ENCODE measurements at regions not wholly inside any gene's neighbourhood (a gene's known extent, or its start where the extent isn't known, plus 50 kb on each side); places are given as distances from the start of the nearest gene placed in this dataset.

- H3K27ac ChIP-seq (ENCODE audit: control insufficient read depth, insufficient read depth) = no peak overlapping the region
- no peak overlapping the region for H3K4me3 ChIP-seq
- WGBS (ENCODE audit: insufficient coverage, insufficient replicate concordance, low lambda C conversion rate, missing lambda C conversion rate) = 17% methylated on average over 2 of the region's 2 CpGs
- ATAC-seq (no peak), FAIRE-seq (no peak), DNase-seq (ENCODE audit: low read depth, low spot score) (no peak)
- TF ChIP-seq IKZF1 (conservative IDR thresholded peaks at IDR 0.05) = no peak
- TF ChIP-seq E2F8 (IDR thresholded peaks at IDR 0.05; ENCODE audit: low read depth, partially characterized antibody) = no peak
- no peak for TF ChIP-seq CREM (IDR thresholded peaks at IDR 0.05; ENCODE audit: low read depth)
- RAD21 ChIA-PET (ENCODE audit: unreplicated experiment) = no interaction called here
- no TSS peak for BruUV-seq (replicated peaks)
- SMC1A ChIA-PET (ENCODE audit: uncharacterized antibody, unreplicated experiment) = no interaction called here
- CTCF ChIA-PET = no interaction called here
- H4K20me1 ChIP-seq (ENCODE audit: control insufficient read depth, insufficient read depth) = no peaks in the 10 kb centered on the region
- no peaks in the 10 kb centered on the region for H3K36me3 ChIP-seq (ENCODE audit: control insufficient read depth in 2 of 2, insufficient read depth in 2 of 2, low read length in 1 of 2)
- POLR2A ChIA-PET = no interaction called here
- no peaks in the 10 kb centered on the region for H3K27me3 ChIP-seq (replicated peaks in 1 of 2; ENCODE audit: control insufficient read depth in 2 of 2, insufficient read depth in 2 of 2, low read length in 1 of 2)
- intact Hi-C loops (cut with micrococcal nuclease; ENCODE audit: unreplicated experiment) = no loop called here
- no peak overlapping the region for H3K4me2 ChIP-seq (ENCODE audit: control insufficient read depth, insufficient read depth)
- no peaks in the 10 kb centered on the region for H3K79me2 ChIP-seq (ENCODE audit: control insufficient read depth, insufficient read depth, low read length)
- no peak overlapping the region for H3K9ac ChIP-seq (ENCODE audit: control insufficient read depth, insufficient read depth, low read length)
- no peak overlapping the region for H2AFZ ChIP-seq (ENCODE audit: control insufficient read depth, low read depth, low read length)
- H3K4me1 ChIP-seq (ENCODE audit: control insufficient read depth, insufficient read depth, low read length) = no peaks in the 10 kb centered on the region
- in situ Hi-C loops (cut with MboI) = no loop called here
- H3K9me3 ChIP-seq (replicated peaks; ENCODE audit: control insufficient read depth, insufficient read depth, low read length) = no peaks in the 10 kb centered on the region
Observed at GRCh38 chr7:32137059-32137458, 66.9 kb upstream of the PDE1C start.

- no TSS peak for BruUV-seq (replicated peaks)
- no peak for TF ChIP-seq ZBTB11 (CRISPR knock-in tag; IDR thresholded peaks at IDR 0.05)
- TF ChIP-seq FOXM1 (IDR thresholded peaks at IDR 0.05; ENCODE audit: low read depth, low read length) = no peak
- no peak for TF ChIP-seq KAT2A (conservative IDR thresholded peaks at IDR 0.05; ENCODE audit: control insufficient read depth, low read depth, low read length)
- TF ChIP-seq FOXK2 (IDR thresholded peaks at IDR 0.05) = no peak
- TF ChIP-seq NFYB (IDR thresholded peaks at IDR 0.05; ENCODE audit: insufficient read depth, low read depth, low read length) = no peak
- TF ChIP-seq CHD4 (IDR thresholded peaks at IDR 0.05) = no peak
- no peak for TF ChIP-seq E2F8 (IDR thresholded peaks at IDR 0.05; ENCODE audit: low read depth, partially characterized antibody)
- no peak for TF ChIP-seq IKZF2 (IDR thresholded peaks at IDR 0.05)
Observed at GRCh38 chr7:32131091-32131490, 60.9 kb upstream of the PDE1C start.

More at GRCh38 chr7:32131091-32131490, 60.9 kb upstream of the PDE1C start:
- no peaks in the 10 kb centered on the region for H4K20me1 ChIP-seq (ENCODE audit: control insufficient read depth, insufficient read depth)
- no peaks in the 10 kb centered on the region for H3K27me3 ChIP-seq (replicated peaks in 1 of 2; ENCODE audit: control insufficient read depth in 2 of 2, insufficient read depth in 2 of 2, low read length in 1 of 2)
- H3K79me2 ChIP-seq (ENCODE audit: control insufficient read depth, insufficient read depth, low read length) = no peaks in the 10 kb centered on the region
- H3K9me3 ChIP-seq (replicated peaks; ENCODE audit: control insufficient read depth, insufficient read depth, low read length) = no peaks in the 10 kb centered on the region
- H3K9ac ChIP-seq (ENCODE audit: control insufficient read depth, insufficient read depth, low read length) = no peak overlapping the region
- no peak overlapping the region for H3K27ac ChIP-seq (ENCODE audit: control insufficient read depth, insufficient read depth)
- FAIRE-seq (no peak), ATAC-seq (no peak), DNase-seq (ENCODE audit: low read depth, low spot score) (no peak)
- intact Hi-C loops (cut with micrococcal nuclease; ENCODE audit: unreplicated experiment) (no loop called here), in situ Hi-C loops (cut with MboI) (no loop called here)
- ChIA-PET RAD21 (ENCODE audit: unreplicated experiment) (no interaction called here), SMC1A (ENCODE audit: uncharacterized antibody, unreplicated experiment) (no interaction called here), POLR2A (no interaction called here), CTCF (no interaction called here)
- WGBS (ENCODE audit: insufficient coverage, insufficient replicate concordance, low lambda C conversion rate, missing lambda C conversion rate) = 0% methylated on average over 1 of the region's 1 CpG
- H3K36me3 ChIP-seq (ENCODE audit: control insufficient read depth in 2 of 2, insufficient read depth in 2 of 2, low read length in 1 of 2) = no peaks in the 10 kb centered on the region
- no peak overlapping the region for H3K4me3 ChIP-seq
- no peak overlapping the region for H2AFZ ChIP-seq (ENCODE audit: control insufficient read depth, low read depth, low read length)
- no peak overlapping the region for H3K4me2 ChIP-seq (ENCODE audit: control insufficient read depth, insufficient read depth)
- H3K4me1 ChIP-seq (ENCODE audit: control insufficient read depth, insufficient read depth, low read length) = no peaks in the 10 kb centered on the region
